ENCODE measurements at regions not wholly inside any gene's neighbourhood (a gene's known extent, or its start where the extent isn't known, plus 50 kb on each side); places are given as distances from the start of the nearest gene placed in this dataset.

DNA sequence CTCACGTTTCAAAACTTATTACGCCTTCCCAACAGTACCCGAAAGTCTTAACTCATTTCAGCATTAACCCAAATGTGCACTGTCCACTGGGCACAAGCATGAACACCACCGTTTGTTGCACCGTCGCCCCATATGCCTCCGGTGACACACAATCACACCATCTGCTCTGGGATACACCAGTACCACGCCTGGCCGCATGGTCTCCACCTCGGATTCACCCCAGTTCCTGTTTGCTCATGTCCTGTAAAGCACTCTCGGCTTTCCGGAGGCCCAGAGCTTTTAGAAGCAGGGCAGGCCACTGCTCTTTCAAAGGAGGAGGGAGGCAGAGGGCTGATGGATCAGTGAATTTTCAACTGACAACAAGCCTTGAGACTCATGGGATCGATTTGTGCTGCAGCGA is 1570.0 kb upstream of the DEFB115 start:
- Histone ChIP-seq H3K27ac (ENCODE audit: extremely low read depth, low read depth, low read length) (no peak overlapping the region), H3K36me3 (ENCODE audit: control insufficient read depth in 2 of 2, insufficient read depth in 1 of 2, low read length in 2 of 2) (no peaks in the 10 kb centered on the region), H3K9me3 (ENCODE audit: control insufficient read depth, insufficient read depth, low read depth, low read length) (no peaks in the 10 kb centered on the region), H3K4me1 (ENCODE audit: control insufficient read depth, insufficient read depth, low read length) (no peaks in the 10 kb centered on the region), H3K4me3 (ENCODE audit: low read depth, low read length) (no peak overlapping the region)
- ChIA-PET POLR2A (no interaction called here), CTCF (no interaction called here)
- no peak for TF ChIP-seq ZNF621 (tag by site-specific recombination; IDR thresholded peaks at IDR 0.05)
- TF ChIP-seq ZNF549 (tag by site-specific recombination; IDR thresholded peaks at IDR 0.05): no peak
- no peak for TF ChIP-seq ZNF704 (tag by site-specific recombination; IDR thresholded peaks at IDR 0.05)
- TF ChIP-seq PRDM6 (tag by site-specific recombination; IDR thresholded peaks at IDR 0.05): no peak
- no peak for TF ChIP-seq ZNF596 (tag by site-specific recombination; IDR thresholded peaks at IDR 0.05)
- TF ChIP-seq PRDM4 (tag by site-specific recombination; IDR thresholded peaks at IDR 0.05): no peak
- TF ChIP-seq, protein P1, sequence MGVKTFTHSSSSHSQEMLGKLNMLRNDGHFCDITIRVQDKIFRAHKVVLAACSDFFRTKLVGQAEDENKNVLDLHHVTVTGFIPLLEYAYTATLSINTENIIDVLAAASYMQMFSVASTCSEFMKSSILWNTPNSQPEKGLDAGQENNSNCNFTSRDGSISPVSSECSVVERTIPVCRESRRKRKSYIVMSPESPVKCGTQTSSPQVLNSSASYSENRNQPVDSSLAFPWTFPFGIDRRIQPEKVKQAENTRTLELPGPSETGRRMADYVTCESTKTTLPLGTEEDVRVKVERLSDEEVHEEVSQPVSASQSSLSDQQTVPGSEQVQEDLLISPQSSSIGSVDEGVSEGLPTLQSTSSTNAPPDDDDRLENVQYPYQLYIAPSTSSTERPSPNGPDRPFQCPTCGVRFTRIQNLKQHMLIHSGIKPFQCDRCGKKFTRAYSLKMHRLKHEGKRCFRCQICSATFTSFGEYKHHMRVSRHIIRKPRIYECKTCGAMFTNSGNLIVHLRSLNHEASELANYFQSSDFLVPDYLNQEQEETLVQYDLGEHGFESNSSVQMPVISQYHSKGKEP (tag by site-specific recombination; IDR thresholded peaks at IDR 0.05): no peak
- TF ChIP-seq ZIC2 (tag by site-specific recombination; IDR thresholded peaks at IDR 0.05): no peak
- no peak for TF ChIP-seq ZNF214 (tag by site-specific recombination; IDR thresholded peaks at IDR 0.05; ENCODE audit: borderline replicate concordance)
- TF ChIP-seq ZNF24 (tag by site-specific recombination; IDR thresholded peaks at IDR 0.05): no peak
- TF ChIP-seq HIC1 (tag by site-specific recombination; IDR thresholded peaks at IDR 0.05): no peak
- TF ChIP-seq MZF1 (tag by site-specific recombination; IDR thresholded peaks at IDR 0.05; ENCODE audit: borderline replicate concordance): no peak
- TF ChIP-seq SCRT2 (tag by site-specific recombination; IDR thresholded peaks at IDR 0.05): no peak
- no peak for TF ChIP-seq ZSCAN5A (tag by site-specific recombination; IDR thresholded peaks at IDR 0.05)
- no peak for TF ChIP-seq ZNF202 (tag by site-specific recombination; IDR thresholded peaks at IDR 0.05; ENCODE audit: borderline replicate concordance)
- TF ChIP-seq AEBP2 (tag by site-specific recombination; IDR thresholded peaks at IDR 0.05; ENCODE audit: borderline replicate concordance): no peak
